A673 (cell line): ENCODE measurements at regions not wholly inside any gene's neighbourhood (a gene's known extent, or its start where the extent isn't known, plus 50 kb on each side); places are given as distances from the start of the nearest gene placed in this dataset.

ENCODE experiments used
- CTCF ChIP-seq: fragments of 300-800, 200-600 bp; sonication (generic); conservative IDR thresholded peaks from 2 replicates; pipeline ENCODE4 v1.5.1; 2017; ENCODE audit warnings: low read depth, mild to moderate bottlenecking, antibody characterized with exemption, low read length, moderate library complexity, mixed read lengths
- EZH2 ChIP-seq: fragments of 200-600 bp; sonication (generic); IDR thresholded peaks from 2 replicates; pipeline ENCODE4 v1.6.1; 2017; ENCODE audit warnings: borderline replicate concordance, low read depth, mild to moderate bottlenecking, mixed read lengths, antibody characterized with exemption, low read length; ENCODE audit not compliant: poor library complexity, severe bottlenecking

- no peak for TF ChIP-seq CTCF
- no peak for TF ChIP-seq EZH2
Observed at GRCh38 chr14:53310412-53310811, 157.3 kb upstream of the DDHD1 start.
